A549 (cell line): ENCODE measurements at regions not wholly inside any gene's neighbourhood (a gene's known extent, or its start where the extent isn't known, plus 50 kb on each side); places are given as distances from the start of the nearest gene placed in this dataset.

Experiments used
- ATAC-seq, 2 experiments: fragments of 200-7000 bp in 1 of 2; fragments of >200 bp in 1 of 2; cut with Nextera tagmentation in 1 of 2; cut with Tn5 transposase in 1 of 2; 3 replicates each; pipeline versions ENCODE4 v1.8.0 to v1.9.1; 2018 to 2020; ENCODE audit warnings: mild to moderate bottlenecking in 1 of 2, moderate library complexity in 1 of 2
- CTCF ChIA-PET: fragments of 300-600 bp; sonication (Branson Sonifier 250); formaldehyde crosslinking; extraction: SDS; loops from one replicate; lab custom pipeline; 2021; ENCODE audit warnings: antibody characterized with exemption, inconsistent platforms; lab: Yijun Ruan, JAX
- POLR2A ChIA-PET: fragments of 350-600 bp; formaldehyde crosslinking; extraction: SDS; loops from one replicate; lab custom pipeline; 2021; ENCODE audit warnings: antibody characterized with exemption, inconsistent platforms; lab: Yijun Ruan, JAX
- DNase-seq, 2 experiments: peaks; one replicate each; pipeline versions ENCODE4 v3.0.0 to v3.0.0-alpha.2; 2011 to 2016; ENCODE audit warnings: low read depth in 1 of 2, low spot score in 1 of 2
- FAIRE-seq: peaks from 2 replicates; lab custom pipeline; 2011; peaks lifted over from hg19 to GRCh38; lab: Jason Lieb, UNC
- H3K27ac ChIP-seq, 2 experiments: fragments of >200 bp; sonication (Bioruptor Twin); formaldehyde crosslinking; 3 replicates each; pipeline ENCODE4 v1.5.1; 2016 to 2017
- H3K4me1 ChIP-seq: fragments of >200 bp; sonication (Bioruptor Twin); formaldehyde crosslinking; 3 replicates; pipeline ENCODE4 v1.6.1; 2016
- H3K4me2 ChIP-seq: fragments of >200 bp; sonication (Bioruptor Twin); formaldehyde crosslinking; 3 replicates; pipeline ENCODE4 v1.6.1; 2016
- H3K4me3 ChIP-seq: fragments of >200 bp; sonication (Bioruptor Twin); formaldehyde crosslinking; 3 replicates; pipeline ENCODE4 v1.5.1; 2016
- H3K9me3 ChIP-seq: fragments of >200 bp; sonication (Bioruptor Twin); formaldehyde crosslinking; 3 replicates; pipeline ENCODE4 v1.6.1; 2016
- CBX2 ChIP-seq: fragments of 200-600 bp; sonication (generic); IDR thresholded peaks from 2 replicates; pipeline ENCODE4 v1.6.1; 2016; ENCODE audit warnings: low read depth, mild to moderate bottlenecking, borderline replicate concordance
- E2F6 ChIP-seq: IDR thresholded peaks from 2 replicates; pipeline ENCODE4 v1.6.1; 2012; ENCODE audit warnings: low read depth, borderline replicate concordance
- EHF ChIP-seq: fragments of 250-450 bp; sonication (Bioruptor Pico); IDR thresholded peaks from 2 replicates; pipeline ENCODE4 v1.5.0; 2020; ENCODE audit warnings: mild to moderate bottlenecking
- ELK1 ChIP-seq: fragments of 150-350 bp; IDR thresholded peaks from 2 replicates; pipeline ENCODE4 v1.6.1; 2014; ENCODE audit warnings: low read depth, mild to moderate bottlenecking, low read length
- ESRRA ChIP-seq: fragments of 150-350 bp; IDR thresholded peaks from 2 replicates; pipeline ENCODE4 v1.6.1; 2014; ENCODE audit warnings: mild to moderate bottlenecking, low read length, borderline replicate concordance
- FOSB ChIP-seq: fragments of 250-450 bp; sonication (Bioruptor Pico); IDR thresholded peaks from 2 replicates; pipeline ENCODE4 v1.5.0; 2020; ENCODE audit warnings: mild to moderate bottlenecking, moderate library complexity
- HDAC2 ChIP-seq: fragments of 200-600 bp; sonication (generic); IDR thresholded peaks from 2 replicates; pipeline ENCODE4 v1.6.1; 2016
- HOXB13 ChIP-seq: fragments of 250-450 bp; sonication (Bioruptor Pico); IDR thresholded peaks from 2 replicates; pipeline ENCODE4 v1.5.0; 2020; ENCODE audit warnings: low read depth, mild to moderate bottlenecking, moderate library complexity
- HOXB5 ChIP-seq: fragments of 250-450 bp; sonication (Bioruptor Pico); IDR thresholded peaks from 2 replicates; pipeline ENCODE4 v1.5.0; 2020; ENCODE audit warnings: mild to moderate bottlenecking, moderate library complexity
- KDM5A ChIP-seq: fragments of 200-600 bp; sonication (generic); IDR thresholded peaks from 2 replicates; pipeline ENCODE4 v1.6.1; 2016; ENCODE audit warnings: antibody characterized with exemption, mild to moderate bottlenecking
- MAX ChIP-seq: IDR thresholded peaks from 2 replicates; pipeline ENCODE4 v1.6.1; 2012
- MYC ChIP-seq: IDR thresholded peaks from 2 replicates; pipeline ENCODE4 v1.6.1; 2012; ENCODE audit warnings: mild to moderate bottlenecking, inconsistent platforms, low read length, improper control_type of control experiment, borderline replicate concordance
- NPAS2 ChIP-seq: fragments of 250-450 bp; sonication (Bioruptor Pico); IDR thresholded peaks from 2 replicates; pipeline ENCODE4 v1.8.0; 2022; ENCODE audit warnings: mild to moderate bottlenecking, moderate library complexity, borderline replicate concordance
- PHF8 ChIP-seq: fragments of 200-600 bp; sonication (generic); IDR thresholded peaks from 2 replicates; pipeline ENCODE4 v1.6.1; 2016; ENCODE audit warnings: low read depth, mild to moderate bottlenecking, antibody characterized with exemption, moderate library complexity, borderline replicate concordance
- POLR2A ChIP-seq: IDR thresholded peaks from 2 replicates; pipeline ENCODE4 v1.6.1; 2012; ENCODE audit warnings: mild to moderate bottlenecking, low read length
- RCOR1 ChIP-seq: fragments of 150-350 bp; IDR thresholded peaks from 2 replicates; pipeline ENCODE4 v1.6.1; 2014; ENCODE audit warnings: antibody characterized with exemption, low read length, low read depth
- TP53 ChIP-seq: fragments of 250-450 bp; sonication (Bioruptor Pico); IDR thresholded peaks from 2 replicates; pipeline ENCODE4 v1.5.0; 2021; ENCODE audit warnings: mild to moderate bottlenecking, moderate library complexity
- USF2 ChIP-seq: fragments of 450-650 bp; IDR thresholded peaks from 2 replicates; pipeline ENCODE4 v1.6.1; 2014; ENCODE audit warnings: antibody characterized with exemption
- ZC3H11A ChIP-seq: fragments of 450-650 bp; IDR thresholded peaks from 2 replicates; pipeline ENCODE4 v1.6.1; 2014; ENCODE audit warnings: antibody characterized with exemption, mild to moderate bottlenecking
- ZFP36 ChIP-seq: fragments of 450-650 bp; IDR thresholded peaks from 2 replicates; pipeline ENCODE4 v1.6.1; 2014; ENCODE audit warnings: borderline replicate concordance; ENCODE audit not compliant: partially characterized antibody
- ZNF302 ChIP-seq: fragments of 250-450 bp; sonication (Bioruptor Pico); IDR thresholded peaks from 2 replicates; pipeline ENCODE4 v1.9.0; 2021; ENCODE audit warnings: inconsistent platforms, mild to moderate bottlenecking, moderate library complexity
- ZSCAN20 ChIP-seq: fragments of 250-450 bp; sonication (Bioruptor Pico); IDR thresholded peaks from 2 replicates; pipeline ENCODE4 v1.8.0; 2022; ENCODE audit warnings: mild to moderate bottlenecking, moderate library complexity
- WGBS: methylation state at CpG from one replicate; pipeline ENCODE4 v1.1.6; 2017; ENCODE audit errors: missing lambda C conversion rate; 5-methylcytosine and 5-hydroxymethylcytosine counted together
- TF ChIP-seq, protein P1 (sequence below): fragments of 250-450 bp; sonication (Bioruptor Pico); IDR thresholded peaks from 2 replicates; pipeline ENCODE4 v1.5.0; 2020; ENCODE audit warnings: low read depth, mild to moderate bottlenecking, moderate library complexity
- TF ChIP-seq, protein P2 (sequence below): IDR thresholded peaks from 2 replicates; pipeline ENCODE4 v1.6.1; 2012
- TF ChIP-seq, protein P3 (sequence below): fragments of >200 bp; sonication (Bioruptor Twin); formaldehyde crosslinking; IDR thresholded peaks from 3 replicates; pipeline ENCODE4 v1.5.1; 2016

DNA sequence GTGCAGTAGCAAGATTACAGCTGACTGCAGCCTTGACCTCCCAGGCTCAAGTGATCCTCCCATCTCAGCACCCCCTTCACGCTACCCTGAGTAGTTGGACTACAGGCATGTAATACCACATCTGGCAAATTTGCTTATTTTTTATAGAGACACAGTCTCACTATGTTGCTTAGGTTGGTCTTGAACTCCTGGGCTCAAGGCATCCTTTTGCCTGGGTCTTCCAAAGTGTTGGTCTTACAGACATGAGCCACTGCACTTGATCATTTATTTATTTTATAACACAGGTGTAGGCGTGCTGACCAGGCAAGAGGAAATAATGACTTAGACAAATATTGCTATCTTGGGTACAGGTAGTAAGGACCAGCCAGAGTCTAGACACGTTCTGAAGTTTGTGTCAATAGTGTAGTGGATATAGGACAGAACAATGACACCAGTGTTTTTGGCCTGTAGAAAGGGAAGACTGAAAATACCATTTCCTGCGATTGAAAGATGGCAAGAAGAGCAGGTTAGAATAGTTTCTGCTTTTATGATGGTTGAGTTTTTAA, 71.0 kb upstream of the THUMPD2 start:
- WGBS = 50% methylated on average over 4 of the region's 4 CpGs
- POLR2A ChIA-PET = no interaction called here
- no peak for FAIRE-seq
- no peak overlapping the region for H3K4me3 ChIP-seq
- no peaks in the 10 kb centered on the region for H3K4me1 ChIP-seq
- H3K4me2 ChIP-seq = no peak overlapping the region
- TF ChIP-seq ZC3H11A = no peak
- no peak for TF ChIP-seq HDAC2
- TF ChIP-seq POLR2A = no peak
- no peak for TF ChIP-seq ZNF302 (CRISPR knock-in tag)
- no peak for TF ChIP-seq USF2
- no peak for TF ChIP-seq E2F6
- TF ChIP-seq MAX = no peak
- TF ChIP-seq, protein P1, sequence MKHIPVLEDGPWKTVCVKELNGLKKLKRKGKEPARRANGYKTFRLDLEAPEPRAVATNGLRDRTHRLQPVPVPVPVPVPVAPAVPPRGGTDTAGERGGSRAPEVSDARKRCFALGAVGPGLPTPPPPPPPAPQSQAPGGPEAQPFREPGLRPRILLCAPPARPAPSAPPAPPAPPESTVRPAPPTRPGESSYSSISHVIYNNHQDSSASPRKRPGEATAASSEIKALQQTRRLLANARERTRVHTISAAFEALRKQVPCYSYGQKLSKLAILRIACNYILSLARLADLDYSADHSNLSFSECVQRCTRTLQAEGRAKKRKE (CRISPR knock-in tag) = no peak
- TF ChIP-seq EHF (CRISPR knock-in tag) = no peak
- TF ChIP-seq ELK1 = no peak
- no peak for TF ChIP-seq CBX2
- TF ChIP-seq PHF8 = no peak
- no peak for TF ChIP-seq MYC
- ATAC-seq = no peak
- H3K27ac ChIP-seq = no peak overlapping the region
- no peaks in the 10 kb centered on the region for H3K9me3 ChIP-seq
- DNase-seq = no peak
- CTCF ChIA-PET = interaction anchor here (1.5 kb wide), 1 partner anchor 11 kb away, joined by 3 read pairs; no protein-coding TSS in a partner anchor

DNA sequence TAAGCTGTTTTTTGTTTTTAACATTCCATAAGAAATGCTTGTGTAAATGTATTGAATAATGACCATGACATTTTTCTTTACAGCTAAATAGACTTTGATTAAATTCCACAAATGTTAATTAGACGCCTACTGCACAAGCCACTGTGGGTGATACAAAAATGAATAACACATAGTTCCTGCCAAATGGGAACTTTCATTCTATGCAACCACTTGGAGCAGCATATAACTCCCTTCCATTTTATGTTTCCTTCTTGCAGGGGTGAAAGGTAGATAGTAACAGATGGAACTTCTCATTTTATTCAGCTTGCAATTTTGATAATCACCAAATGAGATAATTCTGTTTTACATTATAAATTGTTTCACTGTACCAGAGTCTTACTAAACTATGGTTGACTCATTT, 70.0 kb upstream of the THUMPD2 start:
- POLR2A ChIA-PET = no interaction called here
- Histone ChIP-seq H3K4me1 (no peaks in the 10 kb centered on the region), H3K4me2 (no peak overlapping the region), H3K27ac (no peak overlapping the region), H3K9me3 (no peaks in the 10 kb centered on the region), H3K4me3 (no peak overlapping the region)
- WGBS = 61% methylated on average over 1 of the region's 1 CpG
- no peak for ATAC-seq
- no peak for FAIRE-seq
- DNase-seq = no peak
- CTCF ChIA-PET = interaction anchor here (0.9 to 1.5 kb wide), 2 partner anchors 10 to 73 kb away, joined by 3 read pairs; no protein-coding TSS in a partner anchor
- no peak for TF ChIP-seq RCOR1
- TF ChIP-seq, protein P2, sequence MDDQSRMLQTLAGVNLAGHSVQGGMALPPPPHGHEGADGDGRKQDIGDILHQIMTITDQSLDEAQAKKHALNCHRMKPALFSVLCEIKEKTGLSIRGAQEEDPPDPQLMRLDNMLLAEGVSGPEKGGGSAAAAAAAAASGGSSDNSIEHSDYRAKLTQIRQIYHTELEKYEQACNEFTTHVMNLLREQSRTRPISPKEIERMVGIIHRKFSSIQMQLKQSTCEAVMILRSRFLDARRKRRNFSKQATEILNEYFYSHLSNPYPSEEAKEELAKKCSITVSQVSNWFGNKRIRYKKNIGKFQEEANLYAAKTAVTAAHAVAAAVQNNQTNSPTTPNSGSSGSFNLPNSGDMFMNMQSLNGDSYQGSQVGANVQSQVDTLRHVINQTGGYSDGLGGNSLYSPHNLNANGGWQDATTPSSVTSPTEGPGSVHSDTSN = no peak

GRCh38 chr2:39845460-39846146, 66.5 kb upstream of the THUMPD2 start:
- DNase-seq = no peak
- Histone ChIP-seq H3K4me2 (no peak overlapping the region), H3K4me1 (no peaks in the 10 kb centered on the region), H3K27ac (no peak overlapping the region)
- TF ChIP-seq ZSCAN20 (CRISPR knock-in tag) (no peak), FOSB (CRISPR knock-in tag) (no peak), NPAS2 (CRISPR knock-in tag) (no peak), HOXB13 (CRISPR knock-in tag) (no peak), ZFP36 (no peak), KDM5A (no peak), ESRRA (no peak), TP53 (CRISPR knock-in tag) (no peak), HOXB5 (CRISPR knock-in tag) (no peak)
- TF ChIP-seq, protein P3, sequence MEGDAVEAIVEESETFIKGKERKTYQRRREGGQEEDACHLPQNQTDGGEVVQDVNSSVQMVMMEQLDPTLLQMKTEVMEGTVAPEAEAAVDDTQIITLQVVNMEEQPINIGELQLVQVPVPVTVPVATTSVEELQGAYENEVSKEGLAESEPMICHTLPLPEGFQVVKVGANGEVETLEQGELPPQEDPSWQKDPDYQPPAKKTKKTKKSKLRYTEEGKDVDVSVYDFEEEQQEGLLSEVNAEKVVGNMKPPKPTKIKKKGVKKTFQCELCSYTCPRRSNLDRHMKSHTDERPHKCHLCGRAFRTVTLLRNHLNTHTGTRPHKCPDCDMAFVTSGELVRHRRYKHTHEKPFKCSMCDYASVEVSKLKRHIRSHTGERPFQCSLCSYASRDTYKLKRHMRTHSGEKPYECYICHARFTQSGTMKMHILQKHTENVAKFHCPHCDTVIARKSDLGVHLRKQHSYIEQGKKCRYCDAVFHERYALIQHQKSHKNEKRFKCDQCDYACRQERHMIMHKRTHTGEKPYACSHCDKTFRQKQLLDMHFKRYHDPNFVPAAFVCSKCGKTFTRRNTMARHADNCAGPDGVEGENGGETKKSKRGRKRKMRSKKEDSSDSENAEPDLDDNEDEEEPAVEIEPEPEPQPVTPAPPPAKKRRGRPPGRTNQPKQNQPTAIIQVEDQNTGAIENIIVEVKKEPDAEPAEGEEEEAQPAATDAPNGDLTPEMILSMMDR = no peak
- TF ChIP-seq, all 56 proteins: peak for 0
- POLR2A ChIA-PET = no interaction called here
- FAIRE-seq = no peak
- 26% methylated on average over 6 of the region's 6 CpGs for WGBS
- CTCF ChIA-PET = interaction anchor here (1.0 to 2.1 kb wide), 2 partner anchors 8 to 390 kb away, joined by 3 to 13 read pairs; no protein-coding TSS in a partner anchor
- H3K9me3 ChIP-seq = no peaks in the 10 kb centered on the region
- H3K4me3 ChIP-seq = no peak overlapping the region
- ATAC-seq = peak in 1 of 2 experiments; percentile 70; a peak in 3 of 6 replicates
